ENCODE measurements at regions not wholly inside any gene's neighbourhood (a gene's known extent, or its start where the extent isn't known, plus 50 kb on each side); places are given as distances from the start of the nearest gene placed in this dataset.

- no peak for TF ChIP-seq ZBTB10 (CRISPR knock-in tag; IDR thresholded peaks at IDR 0.05; ENCODE audit: borderline replicate concordance)
- no peak for TF ChIP-seq EED (CRISPR knock-in tag; IDR thresholded peaks at IDR 0.05)
- no peak for TF ChIP-seq ZNF660 (CRISPR knock-in tag; IDR thresholded peaks at IDR 0.05; ENCODE audit: borderline replicate concordance, low read depth)
Measured at GRCh38 chr2:228503731-228504130, 322.2 kb upstream of the SPHKAP start (continued).

GRCh38 chr2:228493852-228494251, 312.4 kb upstream of the SPHKAP start:
- Histone ChIP-seq H3K4me3 (replicated peaks in 1 of 3; ENCODE audit: insufficient read depth in 1 of 3, low read depth in 2 of 3, low read length in 3 of 3) (no peak overlapping the region), H3K4me2 (ENCODE audit: low read depth, low read length) (no peak overlapping the region), H3K9ac (ENCODE audit: insufficient read depth, low read depth, low read length) (no peak overlapping the region), H2AFZ (ENCODE audit: low read length) (no peak overlapping the region), H3K27ac (ENCODE audit: extremely low read length, insufficient read depth, low read length) (no peak overlapping the region), H3K79me2 (ENCODE audit: insufficient read depth, low read length) (no peaks in the 10 kb centered on the region), H3K27me3 (ENCODE audit: control insufficient read depth in 1 of 2, insufficient read depth in 2 of 2, low read length in 2 of 2) (no peaks in the 10 kb centered on the region), H3K9me3 (ENCODE audit: low read length) (peaks cover 84% of the 10 kb centered on the region), H3K4me1 (ENCODE audit: insufficient read depth, low read length) (no peaks in the 10 kb centered on the region), H3K36me3 (replicated peaks in 1 of 2; ENCODE audit: control insufficient read depth in 1 of 2, insufficient read depth in 2 of 2, low read length in 2 of 2) (no peaks in the 10 kb centered on the region), H4K20me1 (ENCODE audit: insufficient read depth, low read length) (no peaks in the 10 kb centered on the region)
- no peak for DNase-seq (ENCODE audit: low spot score)
- WGBS (ENCODE audit: low lambda C conversion rate), result 3% methylated on average over 3 of the region's 3 CpGs
- intact Hi-C loops (cut with micrococcal nuclease; ENCODE audit: unreplicated experiment) (no loop called here), in situ Hi-C loops (cut with HindIII; ENCODE audit: extremely low pct_ligation_motif_present, low pct_unique_long_range_greater_than_20kb) (no loop called here)
- TF ChIP-seq DBP (CRISPR knock-in tag; IDR thresholded peaks at IDR 0.05; ENCODE audit: not compliant biosample characterization), result no peak
- no peak for TF ChIP-seq ZNF550 (CRISPR knock-in tag; IDR thresholded peaks at IDR 0.05; ENCODE audit: borderline replicate concordance)
- no peak for TF ChIP-seq CBX1 (IDR thresholded peaks at IDR 0.05; ENCODE audit: low read depth)
- TF ChIP-seq ETS1 (CRISPR knock-in tag; IDR thresholded peaks at IDR 0.05), result no peak
- no peak for TF ChIP-seq ZXDC (CRISPR knock-in tag; IDR thresholded peaks at IDR 0.05)
- peak; percentile 61; the same call in 1 of the 2 replicates for TF ChIP-seq RAD51 (IDR thresholded peaks at IDR 0.05; ENCODE audit: borderline replicate concordance)
- TF ChIP-seq ZFP82 (CRISPR knock-in tag; IDR thresholded peaks at IDR 0.05; ENCODE audit: borderline replicate concordance), result no peak
- FAIRE-seq, result no peak
- ATAC-seq, result no peak
- CTCF ChIA-PET (ENCODE audit: low intra/inter-chr PET ratio, low total read pairs), result no interaction called here
- BruUV-seq (replicated peaks), result no TSS peak
- POLR2A ChIA-PET, result no interaction called here

Measured in HepG2 (cell line).